ENCODE measurements at regions not wholly inside any gene's neighbourhood (a gene's known extent, or its start where the extent isn't known, plus 50 kb on each side); places are given as distances from the start of the nearest gene placed in this dataset.

DNA sequence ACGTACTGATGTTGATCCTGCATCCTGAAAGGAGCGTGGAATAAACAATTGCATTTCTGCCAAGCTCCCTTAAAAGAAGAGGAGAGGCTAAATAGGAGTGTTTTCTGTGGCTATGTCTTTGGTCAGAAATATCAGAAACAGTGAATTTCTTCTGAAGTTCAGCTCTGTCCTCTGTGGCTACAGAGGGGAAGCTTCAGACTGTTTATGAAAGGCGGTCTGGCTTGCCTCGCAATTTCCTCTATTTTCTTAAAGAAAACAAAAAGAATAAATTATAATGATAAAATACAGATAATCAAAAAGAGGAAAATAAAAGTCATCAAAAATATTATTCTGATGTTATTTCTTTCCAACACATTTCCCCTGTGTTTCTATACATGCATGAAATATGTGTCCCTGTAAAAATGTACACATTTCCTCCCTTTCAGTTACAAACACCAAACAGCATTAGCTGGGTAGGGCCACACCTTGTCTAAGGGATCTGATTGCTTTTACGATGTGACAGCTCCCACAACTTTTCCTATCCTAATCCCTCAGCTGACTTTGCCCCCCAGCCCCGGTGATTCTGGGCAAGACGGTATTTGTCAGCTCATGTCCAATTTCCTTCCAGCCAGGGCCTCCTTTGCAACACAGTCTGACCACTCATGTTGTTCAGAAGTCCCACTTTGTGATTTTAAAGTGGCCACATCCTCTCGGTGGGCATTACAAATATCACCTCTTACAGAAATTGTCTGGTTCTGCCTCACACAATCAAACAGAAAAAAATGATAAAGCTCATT, 439.0 kb downstream of the HS3ST3B1 start:
- TF ChIP-seq, protein P1, sequence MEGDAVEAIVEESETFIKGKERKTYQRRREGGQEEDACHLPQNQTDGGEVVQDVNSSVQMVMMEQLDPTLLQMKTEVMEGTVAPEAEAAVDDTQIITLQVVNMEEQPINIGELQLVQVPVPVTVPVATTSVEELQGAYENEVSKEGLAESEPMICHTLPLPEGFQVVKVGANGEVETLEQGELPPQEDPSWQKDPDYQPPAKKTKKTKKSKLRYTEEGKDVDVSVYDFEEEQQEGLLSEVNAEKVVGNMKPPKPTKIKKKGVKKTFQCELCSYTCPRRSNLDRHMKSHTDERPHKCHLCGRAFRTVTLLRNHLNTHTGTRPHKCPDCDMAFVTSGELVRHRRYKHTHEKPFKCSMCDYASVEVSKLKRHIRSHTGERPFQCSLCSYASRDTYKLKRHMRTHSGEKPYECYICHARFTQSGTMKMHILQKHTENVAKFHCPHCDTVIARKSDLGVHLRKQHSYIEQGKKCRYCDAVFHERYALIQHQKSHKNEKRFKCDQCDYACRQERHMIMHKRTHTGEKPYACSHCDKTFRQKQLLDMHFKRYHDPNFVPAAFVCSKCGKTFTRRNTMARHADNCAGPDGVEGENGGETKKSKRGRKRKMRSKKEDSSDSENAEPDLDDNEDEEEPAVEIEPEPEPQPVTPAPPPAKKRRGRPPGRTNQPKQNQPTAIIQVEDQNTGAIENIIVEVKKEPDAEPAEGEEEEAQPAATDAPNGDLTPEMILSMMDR (IDR thresholded peaks at IDR 0.05), result no peak
- no peak for TF ChIP-seq POLR2A (IDR thresholded peaks at IDR 0.05)
